ENCODE measurements at regions not wholly inside any gene's neighbourhood (a gene's known extent, or its start where the extent isn't known, plus 50 kb on each side); places are given as distances from the start of the nearest gene placed in this dataset.

- TF ChIP-seq CTCF (conservative IDR thresholded peaks at IDR 0.05; ENCODE audit: low read length) (no peak), EZH2phosphoT487 (IDR thresholded peaks at IDR 0.05; ENCODE audit: borderline replicate concordance) (no peak)
These were observed 562.8 kb upstream of the C9orf72 start for GRCh38 chr9:28136113-28136512.

Data from Loucy (cell line).